ENCODE measurements at regions not wholly inside any gene's neighbourhood (a gene's known extent, or its start where the extent isn't known, plus 50 kb on each side); places are given as distances from the start of the nearest gene placed in this dataset.

- TF ChIP-seq SUZ12 (IDR thresholded peaks at IDR 0.05; ENCODE audit: low read length) (no peak), SIX5 (IDR thresholded peaks at IDR 0.05; ENCODE audit: low read depth, low read length) (no peak), POLR2A (IDR thresholded peaks at IDR 0.05; ENCODE audit: control extremely low read depth in 1 of 2, low read depth in 2 of 2, low read length in 2 of 2) (no peak), ASH2L (IDR thresholded peaks at IDR 0.05; ENCODE audit: low read length) (no peak), GTF2F1 (IDR thresholded peaks at IDR 0.05; ENCODE audit: borderline replicate concordance, low read depth, low read length) (no peak), SP1 (IDR thresholded peaks at IDR 0.05; ENCODE audit: low read depth, low read length) (no peak), EZH2 (IDR thresholded peaks at IDR 0.05; ENCODE audit: low read depth, low read length, severe bottlenecking) (no peak)
- TF ChIP-seq, protein P1, sequence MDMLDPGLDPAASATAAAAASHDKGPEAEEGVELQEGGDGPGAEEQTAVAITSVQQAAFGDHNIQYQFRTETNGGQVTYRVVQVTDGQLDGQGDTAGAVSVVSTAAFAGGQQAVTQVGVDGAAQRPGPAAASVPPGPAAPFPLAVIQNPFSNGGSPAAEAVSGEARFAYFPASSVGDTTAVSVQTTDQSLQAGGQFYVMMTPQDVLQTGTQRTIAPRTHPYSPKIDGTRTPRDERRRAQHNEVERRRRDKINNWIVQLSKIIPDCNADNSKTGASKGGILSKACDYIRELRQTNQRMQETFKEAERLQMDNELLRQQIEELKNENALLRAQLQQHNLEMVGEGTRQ (IDR thresholded peaks at IDR 0.05; ENCODE audit: low read length): no peak
- TF ChIP-seq, protein P2, sequence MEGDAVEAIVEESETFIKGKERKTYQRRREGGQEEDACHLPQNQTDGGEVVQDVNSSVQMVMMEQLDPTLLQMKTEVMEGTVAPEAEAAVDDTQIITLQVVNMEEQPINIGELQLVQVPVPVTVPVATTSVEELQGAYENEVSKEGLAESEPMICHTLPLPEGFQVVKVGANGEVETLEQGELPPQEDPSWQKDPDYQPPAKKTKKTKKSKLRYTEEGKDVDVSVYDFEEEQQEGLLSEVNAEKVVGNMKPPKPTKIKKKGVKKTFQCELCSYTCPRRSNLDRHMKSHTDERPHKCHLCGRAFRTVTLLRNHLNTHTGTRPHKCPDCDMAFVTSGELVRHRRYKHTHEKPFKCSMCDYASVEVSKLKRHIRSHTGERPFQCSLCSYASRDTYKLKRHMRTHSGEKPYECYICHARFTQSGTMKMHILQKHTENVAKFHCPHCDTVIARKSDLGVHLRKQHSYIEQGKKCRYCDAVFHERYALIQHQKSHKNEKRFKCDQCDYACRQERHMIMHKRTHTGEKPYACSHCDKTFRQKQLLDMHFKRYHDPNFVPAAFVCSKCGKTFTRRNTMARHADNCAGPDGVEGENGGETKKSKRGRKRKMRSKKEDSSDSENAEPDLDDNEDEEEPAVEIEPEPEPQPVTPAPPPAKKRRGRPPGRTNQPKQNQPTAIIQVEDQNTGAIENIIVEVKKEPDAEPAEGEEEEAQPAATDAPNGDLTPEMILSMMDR (IDR thresholded peaks at IDR 0.05; ENCODE audit: control extremely low read depth in 1 of 3, insufficient read depth in 1 of 3, low read depth in 1 of 3, low read length in 3 of 3): no peak
Observed at GRCh38 chr6:95263840-95264239, 313.5 kb upstream of the MANEA start.
